Osteocyte (in vitro differentiated cells): ENCODE measurements at regions not wholly inside any gene's neighbourhood (a gene's known extent, or its start where the extent isn't known, plus 50 kb on each side); places are given as distances from the start of the nearest gene placed in this dataset.
A peak's percentile ranks its signal among the peaks of the same experiment; 100 is the strongest.
"Not testable (repeated sequence)": the region's sequence is repeated elsewhere in the genome, so short reads cannot be mapped to it uniquely, and the experiment has no call there.

Experiments
- DNase-seq: peaks from one replicate; pipeline ENCODE4 v3.0.0; 2021; ENCODE audit warnings: mixed read lengths; ENCODE audit not compliant: unreplicated experiment; ENCODE audit errors: extremely low spot score
- H3K27ac Mint-ChIP-seq: one replicate; pipeline ENCODE4 v1.8.0; 2021; ENCODE audit warnings: mild to moderate bottlenecking, mixed read lengths; ENCODE audit not compliant: unreplicated experiment
- H3K27me3 Mint-ChIP-seq: one replicate; pipeline ENCODE4 v1.8.0; 2021; ENCODE audit warnings: mixed read lengths; ENCODE audit not compliant: unreplicated experiment
- H3K36me3 Mint-ChIP-seq: one replicate; pipeline ENCODE4 v1.8.0; 2021; ENCODE audit warnings: mixed read lengths; ENCODE audit not compliant: unreplicated experiment
- H3K4me1 Mint-ChIP-seq: one replicate; pipeline ENCODE4 v1.8.0; 2021; ENCODE audit warnings: mixed read lengths; ENCODE audit not compliant: unreplicated experiment
- H3K4me3 Mint-ChIP-seq: one replicate; pipeline ENCODE4 v1.8.0; 2021; ENCODE audit warnings: mild to moderate bottlenecking, moderate library complexity, mixed read lengths; ENCODE audit not compliant: unreplicated experiment
- H3K9me3 Mint-ChIP-seq: one replicate; pipeline ENCODE4 v1.8.0; 2021; ENCODE audit warnings: mixed read lengths; ENCODE audit not compliant: unreplicated experiment
- CTCF ChIP-seq: fragments of 200-600 bp; sonication (generic); IDR thresholded peaks from 2 replicates; pipeline ENCODE4 v1.5.0; 2021; ENCODE audit warnings: antibody characterized with exemption, mild to moderate bottlenecking, moderate library complexity

GRCh38 chr1:121443001-121443540, 258.3 kb downstream of the SRGAP2C start:
- H3K4me1 Mint-ChIP-seq, result peaks cover 5% of the 10 kb centered on the region
- H3K27me3 Mint-ChIP-seq, result peaks cover 7% of the 10 kb centered on the region
- H3K36me3 Mint-ChIP-seq, result no peaks in the 10 kb centered on the region
- H3K9me3 Mint-ChIP-seq, result peaks cover 28% of the 10 kb centered on the region
- H3K27ac Mint-ChIP-seq, result no peak overlapping the region
- no peak overlapping the region for H3K4me3 Mint-ChIP-seq
- DNase-seq, result no peak
- no peak for TF ChIP-seq CTCF

- peaks cover 11% of the 10 kb centered on the region for H3K27me3 Mint-ChIP-seq
- no peak overlapping the region for H3K27ac Mint-ChIP-seq
- TF ChIP-seq CTCF, result no peak
- H3K4me1 Mint-ChIP-seq, result no peaks in the 10 kb centered on the region
- no peak overlapping the region for H3K4me3 Mint-ChIP-seq
- no peaks in the 10 kb centered on the region for H3K36me3 Mint-ChIP-seq
- DNase-seq, result no peak
- H3K9me3 Mint-ChIP-seq, result peaks cover 18% of the 10 kb centered on the region
These were observed 259.3 kb downstream of the SRGAP2C start for GRCh38 chr1:121444096-121444495.

GRCh38 chr1:121445679-121446078, 260.9 kb downstream of the SRGAP2C start:
- H3K36me3 Mint-ChIP-seq, result no peaks in the 10 kb centered on the region
- H3K4me1 Mint-ChIP-seq, result no peaks in the 10 kb centered on the region
- H3K9me3 Mint-ChIP-seq, result peaks cover 10% of the 10 kb centered on the region
- no peak for DNase-seq
- TF ChIP-seq CTCF, result no peak
- peaks cover 18% of the 10 kb centered on the region for H3K27me3 Mint-ChIP-seq
- no peak overlapping the region for H3K27ac Mint-ChIP-seq
- no peak overlapping the region for H3K4me3 Mint-ChIP-seq

GRCh38 chr1:121447280-121447923, 262.6 kb downstream of the SRGAP2C start:
- peak; percentile 61 for TF ChIP-seq CTCF
- H3K9me3 Mint-ChIP-seq, DNase-seq, H3K36me3 Mint-ChIP-seq, H3K4me1 Mint-ChIP-seq, H3K27ac Mint-ChIP-seq, H3K4me3 Mint-ChIP-seq: not testable (repeated sequence)
- H3K27me3 Mint-ChIP-seq, result peaks cover 22% of the 10 kb centered on the region

GRCh38 chr1:121448064-121448463, 263.3 kb downstream of the SRGAP2C start:
- DNase-seq, H3K9me3 Mint-ChIP-seq, H3K36me3 Mint-ChIP-seq, H3K27ac Mint-ChIP-seq, H3K4me1 Mint-ChIP-seq, H3K4me3 Mint-ChIP-seq: not testable (repeated sequence)
- H3K27me3 Mint-ChIP-seq, result peaks cover 28% of the 10 kb centered on the region
